Adipose tissue (tissue), 3 donors: ENCODE measurements at regions not wholly inside any gene's neighbourhood (a gene's known extent, or its start where the extent isn't known, plus 50 kb on each side); places are given as distances from the start of the nearest gene placed in this dataset.

Experiments used
- H3K27ac ChIP-seq: one replicate; pipeline ENCODE4 v1.5.1; 2013; ENCODE audit warnings: low read depth, low read length
- WGBS, 3 donors: extraction: QIAGEN DNeasy Blood & Tissue Kit; methylation state at CpG; one replicate each; pipeline ENCODE4 v1.1.7; 2013; 5-methylcytosine and 5-hydroxymethylcytosine counted together
- donor health status: healthy with polysubstance abuse.
- donor health status: Bipolar disorder and iron deficiency.
- donor health status: healthy.

- WGBS, 3 donors, result 81 to 86% (median 83%) methylated on average over 6 of the region's 6 CpGs
- H3K27ac ChIP-seq, result no peak overlapping the region
Measured at GRCh38 chr18:56100090-56100722, 512.2 kb upstream of the TCF4 start.

DNA sequence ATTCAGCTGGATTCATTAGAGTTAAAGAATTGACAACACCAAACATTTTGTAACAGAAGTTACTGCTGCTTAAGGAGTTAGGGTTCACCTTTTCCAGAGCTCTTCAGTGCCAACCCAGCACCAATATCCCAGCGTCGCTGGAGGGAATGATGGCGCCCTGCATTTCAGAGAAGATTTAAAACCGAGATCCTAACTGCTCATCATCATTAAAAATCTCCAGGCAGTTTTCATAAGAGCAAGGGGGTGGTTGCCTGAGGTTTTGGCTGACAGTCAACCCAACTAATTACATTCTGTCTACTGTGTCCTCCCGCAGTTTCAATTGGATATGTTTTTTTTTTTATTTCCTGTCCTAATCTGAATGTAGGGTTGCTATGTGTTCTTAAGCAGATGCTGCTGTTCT, 509.6 kb upstream of the TCF4 start:
- no peak overlapping the region for H3K27ac ChIP-seq
- 81 to 89% (median 84%) methylated on average over 5 of the region's 5 CpGs for WGBS, 3 donors

- 77 to 86% (median 83%) methylated on average over 4 of the region's 4 CpGs for WGBS, 3 donors
- H3K27ac ChIP-seq, result no peak overlapping the region
Measured at GRCh38 chr18:56096861-56097260, 508.9 kb upstream of the TCF4 start.

DNA sequence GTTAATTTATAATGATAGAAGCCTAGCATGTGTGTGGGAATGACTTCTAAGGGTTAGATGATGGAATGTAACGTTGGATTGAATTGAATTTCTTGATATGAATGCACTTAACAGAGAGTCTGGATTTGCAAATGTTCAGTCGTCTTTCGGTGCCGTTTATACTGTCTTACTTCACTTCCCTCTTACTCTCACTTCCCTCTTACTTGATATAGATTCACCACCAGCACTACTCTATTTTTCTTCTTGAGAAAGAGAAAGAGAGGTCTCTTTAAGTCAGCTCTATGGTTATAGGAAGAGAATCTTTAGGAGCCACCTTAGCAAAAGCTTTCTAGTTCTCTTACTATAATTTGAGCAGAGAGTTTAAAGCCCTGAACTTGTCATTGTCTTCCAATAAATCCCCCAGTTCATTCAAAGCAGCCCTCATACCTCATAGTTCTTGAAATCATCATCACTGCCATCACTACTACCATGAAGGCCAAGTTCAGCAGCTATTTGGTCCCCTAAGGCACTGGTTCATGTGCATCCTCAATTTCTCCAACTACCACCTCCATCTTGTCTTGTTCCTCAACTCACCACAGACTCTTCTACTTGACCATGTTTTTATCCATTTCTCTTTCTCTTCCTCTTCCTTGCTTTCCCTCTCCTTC, 501.7 kb upstream of the TCF4 start:
- no peak overlapping the region for H3K27ac ChIP-seq
- WGBS, 3 donors, result 68 to 90% (median 78%) methylated on average over 4 of the region's 4 CpGs

DNA sequence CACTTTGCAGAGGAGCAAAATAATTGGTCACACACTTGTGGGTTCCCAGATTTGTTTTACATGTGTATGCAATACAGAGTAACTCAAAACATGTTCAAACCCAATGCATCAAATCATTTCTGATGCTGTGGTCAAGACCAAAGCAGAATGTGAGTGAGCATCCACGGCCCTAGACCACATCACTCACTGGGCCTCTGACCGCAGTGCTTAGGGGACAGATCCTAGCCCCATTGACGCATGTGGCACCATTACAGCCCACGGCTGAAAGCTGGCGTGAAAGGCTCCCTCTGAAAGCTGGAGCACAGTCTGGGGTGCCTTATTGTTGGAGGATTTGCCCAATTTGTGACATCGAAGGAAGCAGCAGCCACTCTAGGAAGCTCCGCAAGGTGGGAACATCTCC, 498.8 kb upstream of the TCF4 start:
- 92 to 96% (median 95%) methylated on average over 7 of the region's 7 CpGs for WGBS, 3 donors
- H3K27ac ChIP-seq, result no peak overlapping the region

GRCh38 chr18:56086176-56086575, 498.2 kb upstream of the TCF4 start:
- 90 to 95% (median 93%) methylated on average over 4 of the region's 4 CpGs for WGBS, 3 donors
- H3K27ac ChIP-seq, result no peak overlapping the region

GRCh38 chr18:56085551-56085950, 497.6 kb upstream of the TCF4 start:
- H3K27ac ChIP-seq, result no peak overlapping the region
- WGBS, 3 donors, result 44 to 70% (median 46%) methylated on average over 5 of the region's 5 CpGs

- WGBS, 3 donors, result 62 to 74% (median 72%) methylated on average over 8 of the region's 8 CpGs
- H3K27ac ChIP-seq, result no peak overlapping the region
Measured at GRCh38 chr18:56083523-56084287, 495.7 kb upstream of the TCF4 start.

DNA sequence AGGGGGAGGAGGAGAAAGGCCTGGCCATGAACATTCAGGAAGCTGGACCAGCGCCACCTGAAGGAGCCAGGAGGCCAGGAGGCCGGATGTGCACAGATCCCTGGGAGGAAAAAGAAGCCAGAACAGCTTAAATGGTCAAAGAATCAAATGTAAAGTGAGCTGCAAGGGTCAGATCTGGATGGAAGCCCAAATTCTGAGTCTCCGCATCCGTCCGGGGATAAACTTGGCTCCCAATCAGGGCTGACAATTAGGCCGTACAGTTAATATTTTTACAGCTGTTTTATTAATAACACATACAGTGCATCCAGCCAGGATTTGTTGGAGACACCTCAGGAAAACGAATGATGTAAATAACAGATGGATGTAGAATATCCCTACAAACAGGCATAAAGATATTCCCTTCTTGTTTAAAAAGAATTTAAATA, 495.1 kb upstream of the TCF4 start:
- H3K27ac ChIP-seq, result no peak overlapping the region
- 31 to 60% (median 40%) methylated on average over 7 of the region's 7 CpGs for WGBS, 3 donors

DNA sequence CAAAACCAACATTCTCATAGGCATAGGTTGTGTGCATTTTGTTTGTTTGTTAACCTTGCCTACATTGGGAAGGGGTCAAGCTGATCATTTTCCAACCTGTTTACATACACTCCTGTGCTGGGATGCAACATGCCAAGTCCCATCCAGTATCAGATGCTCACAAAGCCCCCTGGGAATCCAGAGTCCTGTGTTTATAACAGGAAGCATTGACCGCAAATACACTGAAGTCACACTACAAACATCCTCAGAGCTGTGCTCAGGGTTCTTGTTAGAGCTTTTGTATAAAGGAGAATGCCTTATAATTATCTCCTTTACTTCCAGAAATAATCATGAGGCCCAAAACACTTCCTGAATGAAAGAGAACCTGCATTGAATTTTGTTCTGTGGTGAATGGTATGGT, 488.7 kb upstream of the TCF4 start:
- WGBS, 3 donors, result 69 to 88% (median 85%) methylated on average over 1 of the region's 1 CpG

GRCh38 chr18:56068701-56069100, 480.7 kb upstream of the TCF4 start:
- WGBS, 3 donors, result 70 to 79% (median 70%) methylated on average over 5 of the region's 5 CpGs
- H3K27ac ChIP-seq, result no peak overlapping the region

More for the DNA sequence above, 488.7 kb upstream of the TCF4 start:
- H3K27ac ChIP-seq, result no peak overlapping the region

DNA sequence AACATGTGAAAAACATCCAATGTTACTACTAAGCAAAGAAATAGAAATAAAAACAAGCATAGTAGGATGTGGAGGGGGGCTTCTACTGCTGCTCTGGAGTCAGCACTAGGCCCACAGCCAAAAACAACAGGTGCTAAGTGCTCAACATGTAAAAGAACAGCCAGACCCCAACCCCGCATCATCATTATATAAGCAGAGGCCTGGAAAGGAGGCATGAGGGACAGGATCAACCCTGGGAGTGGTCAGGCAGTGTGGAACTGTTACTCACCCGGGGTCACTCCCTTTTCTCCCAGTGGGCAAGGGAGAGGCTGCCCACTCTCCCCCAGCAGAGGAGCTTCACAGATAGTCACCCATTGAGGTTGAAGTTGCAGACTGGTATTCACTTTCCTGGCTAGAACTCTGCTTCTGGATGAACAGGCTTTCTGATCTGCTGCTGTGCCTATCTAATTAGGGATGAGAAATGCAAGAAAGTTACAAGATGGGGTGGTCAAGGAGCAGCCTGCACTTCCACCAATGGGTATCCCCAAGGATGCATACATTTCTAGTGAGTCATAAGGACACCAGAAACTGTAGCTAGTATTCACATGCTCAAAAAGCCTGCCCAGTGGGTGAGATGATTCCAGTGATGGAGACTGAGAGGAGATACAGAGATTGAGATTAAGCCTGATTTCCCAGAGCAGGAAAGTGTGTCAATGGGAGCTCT, 480.1 kb upstream of the TCF4 start:
- WGBS, 3 donors, result 68 to 77% (median 76%) methylated on average over 2 of the region's 2 CpGs
- no peak overlapping the region for H3K27ac ChIP-seq

DNA sequence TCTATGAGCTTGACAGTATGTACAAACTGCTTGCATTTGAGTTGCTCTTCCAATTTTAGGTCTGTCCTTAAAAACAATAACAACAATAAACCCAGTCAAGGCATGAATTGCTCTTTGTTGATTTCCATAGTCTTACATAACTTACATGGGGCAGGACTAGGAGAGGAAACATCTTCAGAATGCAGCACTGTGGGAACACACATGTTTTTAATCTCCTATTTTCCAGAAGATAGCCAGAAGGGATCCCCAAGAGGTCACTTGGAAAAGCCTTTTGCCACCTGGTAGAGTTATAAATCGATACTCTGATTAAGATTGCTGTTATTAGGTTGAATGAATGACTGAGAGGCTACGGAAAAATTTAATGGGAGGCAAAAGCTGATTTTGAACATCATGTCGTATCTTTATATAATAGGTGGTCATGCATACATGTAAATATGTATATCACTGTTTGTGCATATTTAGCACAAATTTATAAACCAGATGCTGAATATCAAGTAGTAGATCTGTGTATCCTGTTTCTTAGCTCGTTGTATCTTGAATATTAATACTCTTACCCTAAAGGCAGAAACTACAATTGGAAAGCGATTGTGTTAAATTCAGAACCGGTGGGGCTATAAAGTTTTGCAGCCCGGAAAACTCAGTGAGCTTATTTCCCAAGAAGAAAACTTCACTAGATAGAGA, 479.4 kb upstream of the TCF4 start:
- H3K27ac ChIP-seq, result no peak overlapping the region
- 51 to 71% (median 67%) methylated on average over 7 of the region's 7 CpGs for WGBS, 3 donors

GRCh38 chr18:56066524-56067213, 478.7 kb upstream of the TCF4 start:
- 25 to 59% (median 41%) methylated on average over 2 of the region's 2 CpGs for WGBS, 3 donors
- no peak overlapping the region for H3K27ac ChIP-seq

DNA sequence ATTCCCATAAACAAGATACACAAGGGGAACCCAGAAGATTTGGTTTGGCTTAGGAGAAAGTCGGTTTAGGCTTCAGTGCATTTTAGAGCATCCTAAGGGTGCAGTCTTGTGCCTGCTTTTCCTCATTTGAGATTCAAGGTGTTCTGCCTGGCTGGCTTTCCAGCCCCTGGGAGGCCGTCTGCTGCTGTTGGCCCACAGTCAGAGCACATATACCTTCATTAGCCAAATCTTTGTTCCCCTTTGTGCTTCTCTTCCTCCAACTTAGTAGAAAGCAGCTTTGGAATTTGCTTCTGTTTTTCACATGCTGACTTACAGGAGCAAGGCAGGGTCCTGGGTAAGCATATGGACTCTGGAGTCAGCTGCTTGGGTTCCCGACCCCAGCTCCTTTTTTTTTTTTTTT, 477.1 kb upstream of the TCF4 start:
- WGBS, 3 donors, result 75 to 88% (median 87%) methylated on average over 3 of the region's 3 CpGs
- H3K27ac ChIP-seq, result no peak overlapping the region

- 43 to 84% (median 78%) methylated on average over 2 of the region's 2 CpGs for WGBS, 3 donors
- H3K27ac ChIP-seq, result no peak overlapping the region
Measured at GRCh38 chr18:56062931-56063330, 474.9 kb upstream of the TCF4 start.

DNA sequence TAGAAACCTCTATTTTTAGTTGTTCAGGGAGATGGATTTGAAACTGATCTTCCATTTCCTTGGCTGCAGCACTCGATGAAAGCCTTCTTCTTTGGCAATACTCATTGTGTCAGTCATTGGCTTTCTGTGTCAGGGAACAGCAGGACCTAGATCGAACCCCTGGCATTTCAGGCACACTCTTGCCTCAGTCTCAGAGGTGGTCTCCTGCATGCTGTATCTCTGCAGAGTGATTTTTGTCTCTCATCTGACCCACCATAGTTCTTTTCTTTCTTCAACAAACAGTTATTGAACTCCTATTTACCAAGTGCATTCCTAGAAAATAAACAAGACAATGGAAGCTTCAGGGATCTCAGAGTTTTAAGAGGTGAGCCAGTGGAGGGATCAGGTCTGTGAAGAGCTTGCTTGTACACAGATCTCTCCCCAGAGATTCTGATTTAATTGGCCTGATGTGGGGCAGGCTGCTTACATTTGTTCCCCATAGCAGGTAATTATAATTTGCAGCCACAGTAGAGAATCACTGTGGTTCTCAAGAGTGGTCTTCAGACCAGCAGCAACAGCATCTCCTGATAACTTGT, 473.1 kb upstream of the TCF4 start:
- 63 to 72% (median 70%) methylated on average over 2 of the region's 2 CpGs for WGBS, 3 donors
- H3K27ac ChIP-seq, result no peak overlapping the region

- WGBS, 3 donors, result 94 to 100% (median 97%) methylated on average over 1 of the region's 1 CpG
Measured at GRCh38 chr18:56052202-56052601, 464.2 kb upstream of the TCF4 start.

More at GRCh38 chr18:56052202-56052601, 464.2 kb upstream of the TCF4 start:
- H3K27ac ChIP-seq, result no peak overlapping the region
